Suppressor macrophage (primary cell): ENCODE measurements at regions not wholly inside any gene's neighbourhood (a gene's known extent, or its start where the extent isn't known, plus 50 kb on each side); places are given as distances from the start of the nearest gene placed in this dataset.

Source experiments
- DNase-seq, 4 experiments: peaks; one replicate each; pipeline ENCODE4 v3.0.0-alpha.2; 2020 to 2022

GRCh38 chr15:37165395-37165794, 65.0 kb upstream of the MEIS2 start:
- no peak for DNase-seq

DNA sequence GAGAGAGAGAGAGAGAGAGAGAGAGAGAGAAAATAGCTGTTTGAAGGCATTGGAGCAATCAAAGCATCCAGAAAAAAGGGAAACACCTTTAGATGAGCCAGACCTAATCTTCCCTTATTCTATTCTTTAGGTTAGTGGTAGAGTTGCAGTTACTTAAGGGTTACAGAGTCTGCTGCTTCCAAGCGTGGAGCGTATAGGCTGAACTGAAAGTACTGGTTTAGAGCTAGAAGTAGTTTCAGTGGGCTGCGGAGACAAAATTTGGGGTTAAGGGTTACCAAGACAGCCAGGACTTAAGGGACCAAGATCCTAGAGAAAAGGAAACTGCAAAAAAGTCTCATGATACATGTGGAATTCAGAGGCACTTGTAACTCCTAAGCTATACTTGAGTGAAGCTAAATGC, 66.1 kb upstream of the MEIS2 start:
- DNase-seq: no peak

DNA sequence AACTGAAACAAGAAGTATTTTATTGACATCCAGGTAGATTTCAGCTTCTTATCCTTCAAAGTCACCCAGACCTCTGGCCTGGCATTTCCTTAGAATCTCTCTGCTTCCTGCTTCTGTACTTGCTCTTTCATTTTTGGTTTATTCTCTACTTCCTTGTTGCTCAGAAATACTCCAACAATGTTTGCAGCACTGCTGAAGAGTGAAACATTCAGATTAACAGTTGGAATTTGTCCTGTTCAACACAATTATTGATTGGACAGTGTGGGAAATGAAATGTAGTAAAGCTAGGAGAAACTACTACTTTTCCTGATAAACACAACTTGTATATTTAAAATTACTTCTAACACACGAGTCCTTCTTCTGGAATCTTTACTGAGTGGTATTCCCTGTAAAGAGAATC, 81.0 kb upstream of the MEIS2 start:
- no peak for DNase-seq

- no peak for DNase-seq
Observed at GRCh38 chr15:37199545-37199944, 99.2 kb upstream of the MEIS2 start.

- DNase-seq: no peak
Observed at GRCh38 chr15:37203050-37203449, 102.7 kb upstream of the MEIS2 start.

- DNase-seq: no peak
Observed at GRCh38 chr15:37204692-37205091, 104.3 kb upstream of the MEIS2 start.

- no peak for DNase-seq
Observed at GRCh38 chr15:37206690-37207089, 106.3 kb upstream of the MEIS2 start.

DNA sequence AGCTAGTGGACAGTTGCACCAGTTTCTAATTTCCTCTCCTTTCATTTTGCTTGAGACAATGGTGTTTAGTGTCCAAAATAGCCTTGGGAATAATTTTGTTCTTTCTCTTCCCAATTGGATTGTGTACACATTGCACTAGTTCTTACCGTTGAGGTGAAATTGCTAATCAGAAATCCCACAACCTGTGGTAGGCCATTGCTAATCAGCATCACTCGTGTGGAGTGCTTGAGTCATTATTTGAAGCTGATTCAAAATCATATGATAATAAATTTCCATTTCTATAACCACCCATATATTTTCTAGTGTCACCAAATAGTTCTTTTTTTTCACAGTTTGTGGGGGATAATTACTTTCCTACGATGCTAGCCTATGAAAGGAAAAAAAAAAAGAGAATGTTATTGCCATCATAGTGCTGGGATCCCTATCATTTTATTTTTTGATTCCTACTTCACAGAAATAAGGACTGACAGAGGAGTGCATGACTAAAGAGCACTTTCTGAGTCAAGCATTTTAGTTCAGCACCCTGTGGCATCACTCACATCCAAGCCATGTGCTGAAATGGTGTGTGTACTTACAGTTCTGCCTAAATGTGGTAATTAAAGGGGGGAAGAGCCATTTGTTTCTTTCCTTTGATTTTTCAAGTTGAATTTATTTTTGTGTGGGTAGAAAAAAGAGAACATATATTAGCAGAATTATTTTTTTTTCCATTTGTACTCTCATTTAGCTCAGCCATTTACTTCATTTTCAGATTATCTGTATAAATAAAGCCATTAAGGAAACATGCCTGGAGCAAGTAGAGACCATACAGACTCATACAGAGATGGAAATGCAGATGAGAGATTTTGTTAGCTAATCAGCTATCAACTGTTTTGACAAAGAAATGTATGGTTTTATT, 108.0 kb upstream of the MEIS2 start:
- no peak for DNase-seq

DNA sequence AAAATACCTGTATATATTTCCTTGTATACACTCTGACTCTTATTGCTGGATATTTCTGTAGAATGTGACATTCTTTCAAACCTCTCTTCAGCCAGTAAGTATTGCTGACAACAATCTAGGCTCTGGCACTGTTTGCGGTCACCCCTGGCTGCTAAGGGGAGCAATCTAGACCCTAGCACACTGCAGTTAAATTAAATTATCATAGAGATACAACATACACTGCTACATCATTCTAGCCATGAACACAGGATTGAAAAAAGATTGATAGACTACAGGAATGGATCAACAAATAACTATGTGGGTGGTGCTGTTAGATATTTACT, 108.7 kb upstream of the MEIS2 start:
- no peak for DNase-seq

DNA sequence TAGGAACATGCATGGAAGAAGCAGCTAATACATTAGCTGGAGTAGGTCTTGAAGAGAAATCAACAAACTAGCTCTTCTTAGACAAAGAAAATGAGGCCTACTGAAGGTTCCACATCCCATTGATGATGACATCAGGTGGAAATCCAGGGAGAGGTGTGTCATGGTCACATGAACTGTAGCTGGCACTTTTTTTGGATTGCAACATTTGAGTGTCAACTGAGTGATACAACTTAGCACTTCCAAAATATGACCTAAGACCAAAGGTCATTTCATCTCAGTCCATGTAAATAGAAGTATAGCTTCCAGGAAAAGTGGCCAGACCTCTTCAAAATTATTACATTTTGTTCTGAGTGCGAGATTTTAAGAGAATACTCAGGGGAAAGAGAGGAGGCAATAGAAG, 117.2 kb upstream of the MEIS2 start:
- peak in 1 of 4 experiments; percentile 2 for DNase-seq

- no peak for DNase-seq
Observed at GRCh38 chr15:37218351-37218916, 118.1 kb upstream of the MEIS2 start.

GRCh38 chr15:37219211-37219701, 118.9 kb upstream of the MEIS2 start:
- no peak for DNase-seq

DNA sequence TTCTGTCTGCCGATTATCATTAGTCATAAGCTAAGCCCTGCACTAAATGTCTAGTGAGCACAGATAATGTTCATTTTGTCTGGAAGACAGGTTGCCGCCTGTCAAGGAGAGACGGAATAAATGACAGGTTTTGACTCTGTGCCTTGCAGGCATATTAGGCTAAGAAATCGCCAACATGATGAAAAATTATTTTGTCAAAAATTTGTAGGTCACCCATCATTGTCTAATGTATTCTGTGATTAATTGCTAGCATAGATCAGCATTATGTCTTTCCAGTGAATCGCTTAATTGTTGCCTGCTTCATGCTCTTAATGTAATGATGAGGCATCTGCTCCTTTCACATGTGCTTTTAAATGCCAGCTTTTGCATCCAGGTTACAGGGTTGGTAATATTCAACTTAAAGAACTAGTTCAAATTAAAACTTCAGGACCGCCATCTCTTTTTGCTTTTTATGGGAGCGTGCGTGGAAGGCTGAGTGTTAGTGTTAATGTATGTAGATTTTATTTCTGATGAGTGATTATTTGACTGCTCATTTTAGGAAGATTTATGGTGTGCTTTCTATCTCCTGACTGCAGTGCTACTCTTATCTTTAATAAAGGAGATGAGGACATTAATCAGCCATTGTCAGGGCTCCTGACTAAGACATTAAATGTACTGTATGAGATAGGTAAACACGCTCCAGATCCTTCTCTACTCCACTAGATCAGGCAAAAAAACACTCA, 120.8 kb upstream of the MEIS2 start:
- DNase-seq: no peak

DNA sequence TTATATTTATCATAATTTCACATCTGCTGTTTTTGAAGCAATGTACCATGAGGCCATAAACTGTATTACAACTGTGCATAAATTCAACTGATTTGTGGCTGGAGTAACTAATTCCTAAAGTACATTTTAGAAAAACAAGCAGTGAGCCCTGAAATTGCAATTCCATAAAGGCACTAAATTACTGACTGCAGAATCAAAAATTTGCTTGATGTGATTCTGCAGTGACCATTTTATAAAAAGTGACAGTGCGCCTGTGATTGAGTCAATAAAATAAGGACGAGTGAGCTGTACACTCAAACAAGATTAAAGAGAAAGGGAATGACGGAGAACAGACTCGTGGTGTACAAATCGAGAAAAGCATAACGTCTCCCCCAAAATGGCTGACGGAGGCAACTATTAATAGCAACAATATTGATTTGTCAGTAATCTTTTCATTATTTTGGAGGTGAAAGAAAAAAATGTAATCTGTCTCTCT, 121.4 kb upstream of the MEIS2 start:
- no peak for DNase-seq

- no peak for DNase-seq
Observed at GRCh38 chr15:37223089-37223488, 122.7 kb upstream of the MEIS2 start.

- DNase-seq: no peak
Observed at GRCh38 chr15:37229855-37230619, 129.7 kb upstream of the MEIS2 start.

DNA sequence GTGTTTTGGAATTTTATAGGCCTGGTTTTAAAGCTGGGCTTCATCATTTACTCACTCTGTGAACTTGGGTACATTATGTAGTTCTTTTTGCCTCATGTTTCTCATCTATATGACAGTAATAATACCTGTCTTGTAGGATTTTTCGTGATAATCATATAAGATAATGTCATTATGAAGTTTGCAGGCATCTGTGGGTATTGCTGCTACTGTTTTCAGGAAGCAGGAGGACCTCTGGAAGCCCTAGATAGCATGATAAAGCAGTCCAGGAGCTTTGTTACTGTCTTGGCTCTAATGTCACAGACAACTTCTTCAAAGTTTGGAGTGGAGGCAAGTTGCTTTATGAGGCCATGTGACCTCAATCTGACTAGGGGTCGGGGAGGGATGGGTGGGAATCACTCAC, 145.0 kb upstream of the MEIS2 start:
- no peak for DNase-seq

GRCh38 chr15:37246065-37246464, 145.7 kb upstream of the MEIS2 start:
- DNase-seq: no peak

GRCh38 chr15:37246856-37247255, 146.5 kb upstream of the MEIS2 start:
- no peak for DNase-seq

GRCh38 chr15:37249249-37249648, 148.9 kb upstream of the MEIS2 start:
- DNase-seq: no peak

DNA sequence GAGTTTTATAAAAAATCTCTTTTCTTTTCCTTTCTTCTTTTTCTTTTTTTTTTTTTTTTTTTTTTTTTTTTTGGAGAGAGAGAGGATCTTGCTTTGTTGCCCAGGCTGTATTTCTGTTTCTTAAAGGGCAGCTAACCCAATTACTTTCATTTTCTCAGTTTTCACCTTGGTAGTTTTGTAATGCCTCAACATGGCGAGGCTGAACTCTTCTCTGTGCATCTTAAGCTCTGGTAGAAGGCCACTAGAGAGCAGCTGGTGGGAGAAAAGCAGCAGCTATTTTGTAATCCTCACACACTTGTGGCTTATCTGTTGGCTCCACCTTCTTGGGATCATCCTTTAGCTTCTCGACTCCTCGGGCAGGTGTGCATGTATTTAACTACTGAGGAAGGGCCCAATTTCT, 152.2 kb upstream of the MEIS2 start:
- no peak for DNase-seq

DNA sequence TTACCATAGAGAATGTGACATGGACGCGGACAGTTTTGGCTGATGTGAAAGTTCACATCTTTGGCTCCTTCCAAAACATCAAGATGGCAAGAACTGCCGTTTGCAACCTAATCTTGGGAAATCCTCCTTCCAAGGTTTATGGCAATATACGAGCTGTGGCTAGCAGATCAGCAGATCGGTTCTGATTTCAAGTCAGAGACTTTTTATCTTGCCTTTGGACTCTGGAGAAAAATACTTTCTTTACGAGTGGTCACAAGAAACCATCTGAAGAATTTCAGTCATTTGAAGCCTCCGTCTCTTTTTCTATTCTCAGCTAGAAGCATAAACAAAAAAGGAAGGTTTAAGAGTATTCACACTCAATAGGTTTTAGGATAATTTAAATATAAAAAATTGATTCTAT, 153.5 kb upstream of the MEIS2 start:
- no peak for DNase-seq

DNA sequence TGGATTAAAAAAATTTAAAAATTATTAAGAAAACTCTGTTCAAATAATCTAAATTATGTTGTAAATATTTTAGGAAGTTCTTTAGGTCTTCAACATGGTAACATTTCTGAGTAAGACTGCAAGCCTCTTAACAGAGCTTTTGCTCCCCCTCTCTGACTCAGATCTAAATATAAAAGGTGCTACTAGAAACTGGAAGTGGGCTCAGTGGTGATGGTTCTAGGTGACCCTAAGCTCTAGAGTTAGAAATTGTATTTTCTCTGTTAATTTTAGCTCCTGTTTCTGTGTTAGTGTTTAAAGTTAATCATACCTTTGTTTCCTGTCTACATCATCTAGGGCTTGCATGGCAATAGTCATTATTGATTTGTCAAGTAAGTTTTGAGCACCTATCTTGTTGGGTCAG, 159.9 kb upstream of the MEIS2 start:
- DNase-seq: no peak
